LHCN-M2 (cell line): ENCODE measurements at regions not wholly inside any gene's neighbourhood (a gene's known extent, or its start where the extent isn't known, plus 50 kb on each side); places are given as distances from the start of the nearest gene placed in this dataset.
"Not testable (repeated sequence)": the region's sequence is repeated elsewhere in the genome, so short reads cannot be mapped to it uniquely, and the experiment has no call there.

Experiments
- DNase-seq: peaks from one replicate; pipeline ENCODE4 v3.0.0-alpha.2; 2012; ENCODE audit warnings: low read depth

DNA sequence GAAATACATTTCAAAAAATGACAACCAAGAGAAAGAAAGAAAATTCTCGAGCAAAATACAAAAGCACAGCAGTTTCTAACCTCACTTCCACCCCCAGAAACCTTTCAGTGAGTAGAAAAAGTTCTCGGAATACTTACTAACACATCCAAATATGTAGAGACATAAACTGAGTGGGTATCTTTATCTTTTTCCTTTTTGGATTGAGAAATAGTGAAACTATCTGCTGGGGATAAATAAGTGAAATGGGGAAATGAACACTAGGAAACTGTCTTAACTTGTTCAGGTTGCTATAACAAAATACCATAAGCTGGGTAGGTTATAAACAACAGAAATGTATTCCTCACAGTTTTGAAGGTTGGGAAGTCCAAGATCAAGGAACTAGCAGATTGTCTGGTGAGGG, 72.0 kb downstream of the VCAM1 start:
- no peak for DNase-seq

DNA sequence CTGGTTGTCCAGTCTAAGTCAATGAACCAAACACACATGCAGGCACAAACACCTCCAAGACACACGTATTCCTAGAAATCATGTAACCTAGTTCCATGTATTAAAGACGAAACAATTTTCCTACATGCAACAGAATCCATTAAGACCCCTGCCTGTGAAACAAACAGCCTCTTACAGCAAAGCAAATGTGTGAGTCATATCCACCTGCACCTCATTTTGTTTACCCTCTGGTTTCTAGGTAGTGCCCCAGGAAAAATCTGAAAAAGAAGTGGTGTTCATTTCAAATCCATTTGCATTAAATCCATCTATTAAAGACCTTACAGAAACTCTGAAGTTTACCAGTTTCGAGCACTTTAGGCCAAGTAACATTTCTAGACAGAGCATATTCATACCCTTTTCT, 74.1 kb downstream of the VCAM1 start:
- no peak for DNase-seq

DNA sequence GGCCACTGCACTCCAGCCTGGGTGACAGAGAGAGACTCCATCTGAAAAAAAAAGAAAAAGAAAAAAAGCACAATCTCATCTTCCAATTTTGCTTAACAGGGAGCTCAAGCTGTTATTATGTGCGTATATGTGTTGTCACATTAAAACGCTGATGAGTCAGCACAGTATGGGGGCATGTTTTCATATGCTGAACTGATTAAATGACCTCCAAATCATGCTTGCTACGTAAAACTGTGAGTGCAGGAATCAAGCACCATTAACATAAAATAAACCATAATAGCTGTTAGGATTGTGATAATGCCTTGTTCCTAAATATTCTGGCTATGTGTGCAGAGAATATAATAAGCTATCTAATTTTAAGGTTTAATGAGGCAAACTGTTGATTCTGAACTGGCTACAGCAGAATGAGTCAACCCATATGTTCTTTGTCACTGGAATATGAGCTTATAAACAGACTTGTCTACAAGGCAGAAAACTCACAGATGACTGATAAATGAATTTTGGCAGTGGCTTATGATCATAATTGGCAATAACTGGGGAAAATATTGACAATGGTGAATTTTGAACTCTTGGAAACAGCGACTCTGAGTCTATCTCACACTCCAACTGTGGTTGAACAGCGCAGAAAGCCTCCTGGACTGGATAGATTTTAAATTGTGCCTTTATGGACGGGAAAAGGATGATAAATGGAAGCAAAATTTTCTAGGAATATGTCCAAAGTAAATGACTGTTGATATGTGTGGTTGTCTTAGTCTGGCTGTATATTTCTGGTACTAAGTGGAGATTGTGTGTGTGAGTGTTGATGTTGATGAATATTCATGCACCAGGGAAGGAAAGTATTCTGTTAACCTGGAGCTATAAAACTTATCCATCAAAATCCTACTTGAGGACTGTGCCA, 75.5 kb downstream of the VCAM1 start:
- peak; percentile 41 for DNase-seq

DNA sequence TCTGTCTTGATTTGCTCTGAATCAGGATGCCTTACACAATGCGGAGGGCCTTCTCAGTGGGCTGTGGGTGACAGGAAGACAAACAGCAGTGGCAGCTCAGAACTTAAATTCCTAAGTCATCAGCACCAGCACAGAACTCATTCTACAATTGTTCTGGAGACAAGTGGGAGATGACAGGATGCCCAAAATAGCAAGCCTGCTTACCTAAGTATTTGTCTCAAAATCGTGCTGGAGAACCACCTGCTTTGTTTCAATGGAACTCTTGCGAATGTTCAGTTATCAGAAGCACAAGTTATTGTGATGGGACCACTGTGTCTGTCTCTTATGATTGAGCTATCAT, 76.1 kb downstream of the VCAM1 start:
- no peak for DNase-seq

DNA sequence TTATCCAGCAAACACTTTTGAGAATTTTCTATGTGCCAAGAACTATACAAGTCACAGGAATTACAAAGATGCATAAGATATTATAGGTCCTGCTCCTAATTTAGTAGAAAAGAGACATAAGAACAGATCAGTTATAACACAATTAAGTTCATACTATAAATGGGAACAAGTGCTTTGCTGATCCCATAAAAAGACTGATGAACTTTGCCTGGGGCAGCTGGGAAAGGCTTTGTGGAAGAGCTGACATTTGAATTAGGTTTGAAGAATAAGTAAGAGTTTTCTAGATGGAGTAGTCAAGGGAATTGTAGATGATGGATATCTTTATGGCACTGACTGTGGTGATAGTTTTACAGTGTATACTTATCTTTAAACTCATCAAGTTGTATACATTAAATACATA, 76.5 kb downstream of the VCAM1 start:
- DNase-seq, result no peak

DNA sequence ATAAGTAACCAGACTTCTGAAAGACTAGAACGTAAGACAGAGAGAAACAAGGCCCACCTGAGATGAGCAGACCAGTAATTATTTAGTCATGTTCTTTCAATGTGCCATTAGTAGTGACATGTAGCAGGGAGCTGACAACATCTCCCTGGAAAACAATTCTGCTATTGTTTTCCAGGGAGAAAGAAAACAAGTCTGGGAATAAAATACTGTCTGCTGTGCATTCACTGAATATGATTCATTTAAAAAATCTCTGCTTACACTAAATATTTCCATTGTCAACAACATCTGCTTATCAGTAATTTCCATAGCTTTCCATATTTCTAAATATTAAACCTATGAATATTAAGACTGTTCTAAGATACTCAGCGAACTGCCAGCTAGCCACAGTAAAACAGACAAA, 80.0 kb downstream of the VCAM1 start:
- DNase-seq, result no peak

DNA sequence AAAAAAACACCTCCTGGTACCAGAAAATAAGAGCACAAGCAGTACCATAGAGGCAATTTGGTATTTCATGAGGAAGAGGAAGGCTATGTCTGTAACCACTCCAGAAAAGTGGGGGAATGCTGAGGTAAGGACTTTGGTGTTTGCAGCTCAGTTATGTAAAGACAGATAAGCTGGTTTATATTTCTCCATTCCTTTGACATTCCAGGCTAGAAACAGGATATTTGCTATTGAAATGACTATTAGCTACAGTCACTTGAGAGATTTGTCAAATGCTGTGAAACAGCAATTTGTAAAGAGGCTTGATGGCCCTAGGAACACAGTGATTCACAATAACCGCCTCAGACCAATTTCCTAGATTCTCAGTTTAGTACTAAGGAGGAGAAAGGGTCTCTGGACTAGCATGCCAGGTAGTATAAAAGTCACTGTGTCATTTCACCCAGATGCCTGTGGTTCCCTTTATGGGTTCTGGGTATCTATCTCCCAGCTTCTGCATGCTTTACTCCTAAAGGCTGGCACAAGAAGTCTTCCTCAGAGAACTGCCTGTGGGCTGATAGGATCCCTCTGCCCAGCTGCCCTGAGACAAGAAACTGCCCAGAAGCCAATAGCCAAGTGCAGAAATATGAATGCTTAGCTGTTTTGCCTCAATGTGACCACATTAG, 80.5 kb downstream of the VCAM1 start:
- no peak for DNase-seq

DNA sequence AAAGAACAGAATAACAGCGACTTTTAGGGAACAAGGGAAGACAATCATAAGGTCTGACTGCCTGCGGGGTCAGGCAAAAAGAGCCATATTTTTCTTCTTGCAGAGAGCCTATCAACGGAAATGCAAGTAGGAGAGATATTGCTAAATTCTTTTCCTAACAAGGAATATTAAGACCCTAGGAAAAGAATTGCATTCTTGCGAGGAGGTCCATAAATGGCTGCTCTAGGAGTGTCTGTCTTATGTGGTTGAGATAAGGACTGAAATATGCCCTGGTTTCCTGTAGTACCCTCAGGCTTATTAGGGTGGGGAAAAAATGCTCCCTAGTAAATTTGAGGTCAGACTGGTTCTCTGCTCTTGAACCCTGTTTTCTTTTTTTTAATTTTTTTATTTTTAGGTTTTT, 81.7 kb downstream of the VCAM1 start:
- DNase-seq, result not testable (repeated sequence)

DNA sequence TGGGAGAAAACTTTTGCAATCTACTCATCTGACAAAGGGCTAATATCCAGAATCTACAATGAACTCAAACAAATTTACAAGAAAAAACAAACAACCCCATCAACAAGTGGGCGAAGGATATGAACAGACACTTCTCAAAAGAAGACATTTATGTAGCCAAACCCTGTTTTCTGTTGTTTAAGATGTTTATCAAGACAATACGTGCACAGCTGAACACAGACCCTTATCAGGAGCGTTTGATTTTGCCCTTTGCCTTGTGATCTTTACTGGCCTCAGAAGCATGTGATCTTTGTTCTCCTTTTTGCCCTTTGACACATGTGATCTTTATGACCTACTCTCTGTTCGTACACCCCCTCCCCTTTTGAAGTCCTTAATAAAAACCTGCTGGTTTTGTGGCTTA, 83.7 kb downstream of the VCAM1 start:
- not testable (repeated sequence) for DNase-seq

DNA sequence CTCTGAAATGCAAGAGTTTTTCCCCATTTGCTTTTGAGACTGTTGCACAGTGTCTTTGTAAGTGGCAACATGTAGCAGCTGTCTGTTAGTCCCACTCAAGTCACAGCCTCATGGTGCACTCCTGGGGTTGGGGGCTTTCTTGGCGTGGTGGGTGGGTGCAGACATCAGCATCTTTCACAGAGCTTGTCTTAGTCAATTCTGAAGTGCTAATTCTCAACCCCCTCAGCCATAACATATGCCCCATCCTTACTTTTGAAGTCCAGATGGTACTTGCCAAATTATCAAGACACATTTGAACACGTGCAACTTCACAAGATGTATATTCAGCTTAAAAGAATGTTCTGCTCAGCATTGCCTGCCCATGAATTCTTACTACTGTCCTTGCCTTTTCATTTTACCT, 87.1 kb downstream of the VCAM1 start:
- peak; percentile 32 for DNase-seq

DNA sequence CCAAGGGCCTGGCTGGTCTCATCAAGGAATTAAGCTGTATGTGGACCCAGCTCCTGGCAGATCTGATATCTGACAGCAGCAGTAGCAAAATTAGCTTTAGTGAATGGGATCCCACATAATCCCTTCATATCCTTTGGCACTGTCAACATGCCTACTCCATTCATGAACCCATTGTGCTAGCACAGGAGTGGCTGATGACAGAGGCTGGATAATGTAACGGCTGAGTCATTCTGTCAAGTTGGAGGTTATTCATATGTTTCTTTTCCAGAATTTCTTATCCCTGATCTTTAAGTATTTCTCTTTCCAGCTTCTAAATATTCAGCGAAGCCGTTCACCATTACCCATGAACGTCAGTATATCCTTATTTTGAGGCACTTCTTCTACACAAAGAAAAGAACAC, 84.3 kb downstream of the EXTL2 start:
- no peak for DNase-seq

DNA sequence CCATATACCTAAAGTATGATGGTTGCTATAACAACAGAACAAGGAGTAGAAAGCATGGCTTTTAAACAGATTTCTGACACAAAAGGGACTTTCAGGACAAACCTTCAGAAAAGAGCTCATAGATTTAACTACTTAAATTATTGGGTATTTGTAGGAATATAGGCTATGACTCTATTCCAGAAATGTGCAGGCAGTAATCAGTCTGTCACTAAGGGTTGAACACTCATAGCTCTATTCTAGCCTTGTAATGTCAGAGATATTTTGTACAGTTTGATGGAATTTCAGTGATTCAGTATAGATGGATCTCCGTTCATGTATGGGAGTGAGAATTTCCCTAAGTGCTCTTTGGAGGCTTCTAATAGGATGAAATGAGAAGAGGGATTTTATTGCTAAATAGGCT, 82.8 kb downstream of the EXTL2 start:
- no peak for DNase-seq

DNA sequence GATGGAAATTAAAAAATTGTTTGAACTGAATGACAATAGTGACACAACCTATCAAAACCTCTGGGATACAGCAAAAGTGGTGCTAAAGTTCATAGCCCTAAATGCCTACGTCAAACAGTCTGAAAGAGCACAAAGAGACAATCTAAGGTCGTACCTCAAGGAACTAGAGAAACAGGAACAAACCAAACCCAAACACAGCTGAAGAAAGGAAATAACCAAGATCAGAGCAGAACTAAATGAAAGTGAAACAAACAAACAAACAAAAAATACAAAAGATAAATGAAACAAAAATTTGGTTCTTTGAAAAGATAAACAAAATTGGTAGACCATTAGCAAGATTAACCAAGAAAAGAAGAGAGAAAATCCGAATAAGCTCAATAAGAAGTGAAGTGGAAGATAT, 79.7 kb downstream of the EXTL2 start:
- DNase-seq, result not testable (repeated sequence)

DNA sequence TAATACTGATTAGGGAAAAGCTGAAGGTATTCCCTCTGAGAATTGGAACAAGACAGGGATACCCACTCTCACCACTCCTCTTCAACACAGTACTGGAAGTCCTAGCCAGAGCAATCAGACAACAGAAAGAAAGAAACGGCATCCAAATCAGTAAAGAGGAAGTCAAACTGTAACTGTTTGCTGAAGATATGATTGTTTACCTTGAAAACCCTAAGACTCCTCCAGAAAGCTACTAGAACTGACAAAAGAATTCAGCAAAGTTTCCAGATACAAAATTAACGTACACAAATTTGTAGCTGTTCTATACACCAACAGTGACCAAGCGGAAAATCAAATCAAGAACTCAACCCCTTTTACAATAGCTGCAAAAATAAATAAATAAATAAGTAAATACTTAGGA, 78.6 kb downstream of the EXTL2 start:
- DNase-seq, result no peak

DNA sequence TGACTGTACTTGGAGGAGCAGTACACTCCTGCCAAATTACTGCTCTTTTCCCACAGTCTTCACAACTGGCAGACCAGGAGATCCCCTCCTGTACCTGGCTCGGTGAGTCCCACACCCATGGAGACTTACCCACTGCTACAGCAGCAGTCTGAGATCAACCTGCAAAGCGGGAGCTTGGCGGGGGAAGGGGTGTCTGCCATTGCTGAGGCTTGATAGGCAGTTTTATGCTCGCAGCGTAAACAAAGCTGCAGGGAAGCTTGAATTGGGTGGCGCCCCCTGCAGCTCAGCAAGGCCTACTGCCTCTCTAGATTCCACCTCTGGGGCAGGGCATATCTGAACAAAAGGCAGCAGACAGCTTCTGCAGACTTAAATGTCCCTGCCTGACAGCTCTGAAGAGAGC, 74.4 kb downstream of the EXTL2 start:
- not testable (repeated sequence) for DNase-seq

DNA sequence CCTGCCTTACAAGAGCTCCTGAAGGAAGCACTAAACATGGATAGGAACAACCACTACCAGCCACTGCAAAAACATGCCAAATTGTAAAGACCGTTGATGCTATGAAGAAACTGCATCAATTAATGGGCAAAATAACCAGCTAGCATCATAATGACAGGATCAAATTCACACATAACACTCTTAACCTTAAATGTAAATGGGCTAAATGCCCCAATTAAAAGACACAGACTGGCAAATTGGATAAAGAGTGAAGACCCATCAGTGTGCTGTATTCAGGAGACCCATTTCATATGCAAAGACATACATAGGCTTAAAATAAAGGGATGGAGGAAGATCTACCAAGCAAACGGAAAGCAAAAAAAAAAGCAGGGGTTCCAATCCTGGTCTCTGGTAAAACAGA, 72.7 kb downstream of the EXTL2 start:
- not testable (repeated sequence) for DNase-seq
